ENCODE measurements at regions not wholly inside any gene's neighbourhood (a gene's known extent, or its start where the extent isn't known, plus 50 kb on each side); places are given as distances from the start of the nearest gene placed in this dataset.

- POLR2A ChIA-PET: no interaction called here
- H3K4me3 Mint-ChIP-seq: no peak overlapping the region
- intact Hi-C loops (cut with micrococcal nuclease): loop anchor here in 1 of 2 donors (5.0 kb wide), 1 partner anchor 56 kb away; no protein-coding TSS in a partner anchor
These were observed 164.9 kb downstream of the SPRY1 start for GRCh38 chr4:123561525-123561924.

GRCh38 chr4:123562994-123563750 is 166.6 kb downstream of the SPRY1 start:
- Histone ChIP-seq H3K27me3 (ENCODE audit: control insufficient read depth in 2 of 2, insufficient read depth in 2 of 2, low read length in 2 of 2) (no peaks in the 10 kb centered on the region), H3K4me1 (ENCODE audit: control insufficient read depth in 2 of 2, insufficient read depth in 2 of 2, low read length in 2 of 2) (no peaks in the 10 kb centered on the region), H3K36me3 (ENCODE audit: control insufficient read depth in 2 of 3, insufficient read depth in 3 of 3, low read length in 3 of 3) (no peaks in the 10 kb centered on the region), H3K27ac (ENCODE audit: low read depth, low read length) (no peak overlapping the region), H3K9me3 (ENCODE audit: control insufficient read depth in 2 of 3, low read length in 3 of 3) (no peaks in the 10 kb centered on the region), H3K4me3 (ENCODE audit: low read length) (no peak overlapping the region)
- H3K27ac Mint-ChIP-seq: no peak overlapping the region
- CTCF ChIA-PET: interaction anchor here (1.7 kb wide), 1 partner anchor 98 kb away, joined by 7 read pairs; no protein-coding TSS in a partner anchor
- no peak overlapping the region for H3K4me3 Mint-ChIP-seq
- no peaks in the 10 kb centered on the region for H3K36me3 Mint-ChIP-seq
- H3K27me3 Mint-ChIP-seq: peaks cover 8 to 33% (median 16%) of the 10 kb centered on the region in 5 donors
- DNase-seq: no peak
- intact Hi-C loops (cut with micrococcal nuclease): loop anchor here in 1 of 2 donors (5.0 kb wide), 1 partner anchor 54 kb away; no protein-coding TSS in a partner anchor
- ATAC-seq: no peak
- peaks cover 0 to 6% (median 0%) of the 10 kb centered on the region in 7 donors for H3K4me1 Mint-ChIP-seq
- H3K9me3 Mint-ChIP-seq: peaks cover 0 to 10% (median 0%) of the 10 kb centered on the region in 11 donors
- POLR2A ChIA-PET: no interaction called here

More at GRCh38 chr4:123561525-123561924, 164.9 kb downstream of the SPRY1 start:
- H3K4me3 ChIP-seq (ENCODE audit: low read length): no peak overlapping the region
- H3K27me3 ChIP-seq (ENCODE audit: control insufficient read depth in 2 of 2, insufficient read depth in 2 of 2, low read length in 2 of 2): no peaks in the 10 kb centered on the region
- H3K27ac ChIP-seq (ENCODE audit: low read depth, low read length): no peak overlapping the region
- Mint-ChIP-seq H3K36me3 (no peaks in the 10 kb centered on the region), H3K27ac (no peak overlapping the region), H3K9me3 (peaks cover 0 to 2% (median 0%) of the 10 kb centered on the region in 11 donors), H3K27me3 (peaks cover 0 to 21% (median 11%) of the 10 kb centered on the region in 5 donors), H3K4me1 (peaks cover 0 to 14% (median 0%) of the 10 kb centered on the region in 7 donors)
- H3K4me1 ChIP-seq (ENCODE audit: control insufficient read depth in 2 of 2, insufficient read depth in 2 of 2, low read length in 2 of 2): no peaks in the 10 kb centered on the region
- no peaks in the 10 kb centered on the region for H3K9me3 ChIP-seq (ENCODE audit: control insufficient read depth in 2 of 3, low read length in 3 of 3)
- CTCF ChIA-PET: no interaction called here
- no peaks in the 10 kb centered on the region for H3K36me3 ChIP-seq (ENCODE audit: control insufficient read depth in 2 of 3, insufficient read depth in 3 of 3, low read length in 3 of 3)
- no peak for DNase-seq
- ATAC-seq: no peak

GRCh38 chr4:123564758-123565346 is 168.3 kb downstream of the SPRY1 start:
- Histone ChIP-seq H3K4me3 (ENCODE audit: low read length) (no peak overlapping the region), H3K36me3 (ENCODE audit: control insufficient read depth in 2 of 3, insufficient read depth in 3 of 3, low read length in 3 of 3) (no peaks in the 10 kb centered on the region), H3K27ac (ENCODE audit: low read depth, low read length) (no peak overlapping the region), H3K27me3 (ENCODE audit: control insufficient read depth in 2 of 2, insufficient read depth in 2 of 2, low read length in 2 of 2) (no peaks in the 10 kb centered on the region), H3K4me1 (ENCODE audit: control insufficient read depth in 2 of 2, insufficient read depth in 2 of 2, low read length in 2 of 2) (no peaks in the 10 kb centered on the region), H3K9me3 (ENCODE audit: control insufficient read depth in 2 of 3, low read length in 3 of 3) (no peaks in the 10 kb centered on the region)
- peaks cover 0 to 10% (median 0%) of the 10 kb centered on the region in 11 donors for H3K9me3 Mint-ChIP-seq
- intact Hi-C loops (cut with micrococcal nuclease): loop anchor here (1.0 to 5.0 kb wide), 7 partner anchors 52 to 808 kb away; no protein-coding TSS in a partner anchor
- peak in 8 of 9 donors; percentile 1 to 55 (median 26) for DNase-seq
- H3K4me1 Mint-ChIP-seq: peaks cover 0 to 6% (median 0%) of the 10 kb centered on the region in 7 donors
- ChIA-PET CTCF (interaction anchor here (0.9 to 1.7 kb wide), 2 partner anchors 54 to 96 kb away, joined by 3 to 7 read pairs; no protein-coding TSS in a partner anchor), POLR2A (no interaction called here)
- peak; percentile 98 for ATAC-seq
- H3K4me3 Mint-ChIP-seq: no peak overlapping the region
- H3K27ac Mint-ChIP-seq: no peak overlapping the region
- peaks cover 8 to 25% (median 16%) of the 10 kb centered on the region in 5 donors for H3K27me3 Mint-ChIP-seq
- H3K36me3 Mint-ChIP-seq: no peaks in the 10 kb centered on the region

GRCh38 chr4:123568936-123569335 is 172.3 kb downstream of the SPRY1 start:
- Histone ChIP-seq H3K4me1 (ENCODE audit: control insufficient read depth in 2 of 2, insufficient read depth in 2 of 2, low read length in 2 of 2) (no peaks in the 10 kb centered on the region), H3K27ac (ENCODE audit: low read depth, low read length) (no peak overlapping the region), H3K27me3 (ENCODE audit: control insufficient read depth in 2 of 2, insufficient read depth in 2 of 2, low read length in 2 of 2) (no peaks in the 10 kb centered on the region), H3K36me3 (ENCODE audit: control insufficient read depth in 2 of 3, insufficient read depth in 3 of 3, low read length in 3 of 3) (no peaks in the 10 kb centered on the region), H3K4me3 (ENCODE audit: low read length) (no peak overlapping the region), H3K9me3 (ENCODE audit: control insufficient read depth in 2 of 3, low read length in 3 of 3) (no peaks in the 10 kb centered on the region)
- ATAC-seq (no peak), DNase-seq (no peak)
- CTCF ChIA-PET: interaction anchor here (0.7 kb wide), 1 partner anchor 68 kb away, joined by 3 read pairs; no protein-coding TSS in a partner anchor
- Mint-ChIP-seq H3K4me1 (peaks cover 0 to 6% (median 0%) of the 10 kb centered on the region in 7 donors), H3K4me3 (no peak overlapping the region), H3K27ac (no peak overlapping the region), H3K27me3 (peaks cover 8 to 26% (median 22%) of the 10 kb centered on the region in 5 donors), H3K9me3 (peaks cover 0 to 11% (median 2%) of the 10 kb centered on the region in 11 donors), H3K36me3 (no peaks in the 10 kb centered on the region)
- intact Hi-C loops (cut with micrococcal nuclease): loop anchor here in 1 of 2 donors (5.0 kb wide), 1 partner anchor 812 kb away; no protein-coding TSS in a partner anchor
- POLR2A ChIA-PET: no interaction called here

GRCh38 chr4:123569541-123569940 is 172.9 kb downstream of the SPRY1 start:
- Mint-ChIP-seq H3K4me3 (no peak overlapping the region), H3K36me3 (no peaks in the 10 kb centered on the region), H3K9me3 (peaks cover 0 to 11% (median 2%) of the 10 kb centered on the region in 11 donors), H3K27me3 (peaks cover 8 to 26% (median 22%) of the 10 kb centered on the region in 5 donors), H3K4me1 (peaks cover 0 to 6% (median 0%) of the 10 kb centered on the region in 7 donors), H3K27ac (no peak overlapping the region)
- intact Hi-C loops (cut with micrococcal nuclease): loop anchor here in 1 of 2 donors (5.0 kb wide), 1 partner anchor 812 kb away; no protein-coding TSS in a partner anchor
- Histone ChIP-seq H3K36me3 (ENCODE audit: control insufficient read depth in 2 of 3, insufficient read depth in 3 of 3, low read length in 3 of 3) (no peaks in the 10 kb centered on the region), H3K27me3 (ENCODE audit: control insufficient read depth in 2 of 2, insufficient read depth in 2 of 2, low read length in 2 of 2) (no peaks in the 10 kb centered on the region), H3K9me3 (ENCODE audit: control insufficient read depth in 2 of 3, low read length in 3 of 3) (no peaks in the 10 kb centered on the region), H3K4me1 (ENCODE audit: control insufficient read depth in 2 of 2, insufficient read depth in 2 of 2, low read length in 2 of 2) (no peaks in the 10 kb centered on the region), H3K27ac (ENCODE audit: low read depth, low read length) (no peak overlapping the region), H3K4me3 (ENCODE audit: low read length) (no peak overlapping the region)
- no peak for DNase-seq
- CTCF ChIA-PET: interaction anchor here (0.7 kb wide), 1 partner anchor 68 kb away, joined by 3 read pairs; no protein-coding TSS in a partner anchor
- POLR2A ChIA-PET: no interaction called here
- ATAC-seq: no peak

GRCh38 chr4:123573866-123574508 is 177.4 kb downstream of the SPRY1 start:
- CTCF ChIA-PET: interaction anchor here (0.6 kb wide), 1 partner anchor 43 kb away, joined by 6 read pairs; no protein-coding TSS in a partner anchor
- intact Hi-C loops (cut with micrococcal nuclease): no loop called here
- H3K27ac Mint-ChIP-seq: no peak overlapping the region

More at GRCh38 chr4:123573866-123574508, 177.4 kb downstream of the SPRY1 start:
- no peaks in the 10 kb centered on the region for H3K27me3 ChIP-seq (ENCODE audit: control insufficient read depth in 2 of 2, insufficient read depth in 2 of 2, low read length in 2 of 2)
- no peak for DNase-seq
- Mint-ChIP-seq H3K4me1 (peaks cover 0 to 9% (median 0%) of the 10 kb centered on the region in 7 donors), H3K36me3 (peaks cover 0 to under 1% (median 0%) of the 10 kb centered on the region in 5 donors), H3K27me3 (peaks cover 0 to 16% (median 13%) of the 10 kb centered on the region in 5 donors), H3K9me3 (peaks cover 0 to 11% (median 0%) of the 10 kb centered on the region in 11 donors), H3K4me3 (no peak overlapping the region)
- POLR2A ChIA-PET: no interaction called here
- no peaks in the 10 kb centered on the region for H3K9me3 ChIP-seq (ENCODE audit: control insufficient read depth in 2 of 3, low read length in 3 of 3)
- no peak for ATAC-seq
- no peak overlapping the region for H3K27ac ChIP-seq (ENCODE audit: low read depth, low read length)
- H3K4me3 ChIP-seq (ENCODE audit: low read length): no peak overlapping the region
- no peaks in the 10 kb centered on the region for H3K4me1 ChIP-seq (ENCODE audit: control insufficient read depth in 2 of 2, insufficient read depth in 2 of 2, low read length in 2 of 2)
- no peaks in the 10 kb centered on the region for H3K36me3 ChIP-seq (ENCODE audit: control insufficient read depth in 2 of 3, insufficient read depth in 3 of 3, low read length in 3 of 3)

Measured in naive thymus-derived CD4-positive, alpha-beta T cell (primary cell).